ENCODE measurements at regions not wholly inside any gene's neighbourhood (a gene's known extent, or its start where the extent isn't known, plus 50 kb on each side); places are given as distances from the start of the nearest gene placed in this dataset.

- DNase-seq (ENCODE audit: low read depth) = no peak
These were observed 186.1 kb upstream of the LNX1 start for GRCh38 chr4:53777244-53777984.

- no peak for DNase-seq (ENCODE audit: low read depth)
These were observed 184.9 kb upstream of the LNX1 start for GRCh38 chr4:53776141-53776540.

GRCh38 chr4:53775381-53775780, 184.1 kb upstream of the LNX1 start:
- no peak for DNase-seq (ENCODE audit: low read depth)

GRCh38 chr4:53771326-53771725, 180.0 kb upstream of the LNX1 start:
- no peak for DNase-seq (ENCODE audit: low read depth)

GRCh38 chr4:53767482-53767881, 176.2 kb upstream of the LNX1 start:
- DNase-seq (ENCODE audit: low read depth) = no peak

GRCh38 chr4:53764761-53765490, 173.6 kb upstream of the LNX1 start:
- DNase-seq (ENCODE audit: low read depth) = no peak

- DNase-seq (ENCODE audit: low read depth) = no peak
These were observed 172.7 kb upstream of the LNX1 start for GRCh38 chr4:53763813-53764597.

- DNase-seq (ENCODE audit: low read depth) = no peak
These were observed 164.4 kb upstream of the LNX1 start for GRCh38 chr4:53755656-53756055.

- no peak for DNase-seq (ENCODE audit: low read depth)
These were observed 160.8 kb upstream of the LNX1 start for GRCh38 chr4:53752124-53752523.

- DNase-seq (ENCODE audit: low read depth) = no peak
These were observed 157.1 kb upstream of the LNX1 start for GRCh38 chr4:53748328-53748772.

GRCh38 chr4:53747401-53747800, 156.1 kb upstream of the LNX1 start:
- DNase-seq (ENCODE audit: low read depth) = no peak

- DNase-seq (ENCODE audit: low read depth) = no peak
These were observed 153.3 kb upstream of the LNX1 start for GRCh38 chr4:53744446-53745160.

GRCh38 chr4:53734584-53735353, 143.5 kb upstream of the LNX1 start:
- no peak for DNase-seq (ENCODE audit: low read depth)

GRCh38 chr4:53734182-53734581, 142.9 kb upstream of the LNX1 start:
- no peak for DNase-seq (ENCODE audit: low read depth)

- no peak for DNase-seq (ENCODE audit: low read depth)
These were observed 141.4 kb upstream of the LNX1 start for GRCh38 chr4:53732661-53733060.

GRCh38 chr4:53730031-53730805, 138.9 kb upstream of the LNX1 start:
- DNase-seq (ENCODE audit: low read depth) = no peak

- no peak for DNase-seq (ENCODE audit: low read depth)
These were observed 130.8 kb upstream of the LNX1 start for GRCh38 chr4:53722110-53722509.

- DNase-seq (ENCODE audit: low read depth) = no peak
These were observed 130.0 kb upstream of the LNX1 start for GRCh38 chr4:53721263-53721662.

GRCh38 chr4:53720776-53721175, 129.5 kb upstream of the LNX1 start:
- no peak for DNase-seq (ENCODE audit: low read depth)

GRCh38 chr4:53717064-53717549, 125.8 kb upstream of the LNX1 start:
- DNase-seq (ENCODE audit: low read depth) = no peak

All from forelimb muscle (tissue), 1 donor.